Uterus (tissue), 2 donors: ENCODE measurements at regions not wholly inside any gene's neighbourhood (a gene's known extent, or its start where the extent isn't known, plus 50 kb on each side); places are given as distances from the start of the nearest gene placed in this dataset.

ENCODE experiments used
- CTCF ChIP-seq, 4 experiments: fragments of 200-600 bp in 2 of 4; fragments of 450-650 bp in 2 of 4; sonication (generic) in 2 of 4; IDR thresholded peaks; one replicate each; pipeline ENCODE4 v1.5.1; 2016 to 2019; ENCODE audit warnings: antibody characterized with exemption in 4 of 4, mild to moderate bottlenecking in 2 of 4, moderate library complexity in 1 of 4
- POLR2A ChIP-seq, 2 donors: fragments of 450-650 bp; IDR thresholded peaks; one replicate each; pipeline ENCODE4 v1.6.1; 2016; ENCODE audit warnings: antibody characterized with exemption in 2 of 2, mild to moderate bottlenecking in 1 of 2, moderate library complexity in 1 of 2

GRCh38 chr5:4661836-4662235 lies 478.3 kb upstream of the ADAMTS16 start:
- no peak for TF ChIP-seq POLR2A (IDR thresholded peaks at IDR 0.05)
- no peak for TF ChIP-seq CTCF (IDR thresholded peaks at IDR 0.05)
